ENCODE measurements at regions not wholly inside any gene's neighbourhood (a gene's known extent, or its start where the extent isn't known, plus 50 kb on each side); places are given as distances from the start of the nearest gene placed in this dataset.

DNA sequence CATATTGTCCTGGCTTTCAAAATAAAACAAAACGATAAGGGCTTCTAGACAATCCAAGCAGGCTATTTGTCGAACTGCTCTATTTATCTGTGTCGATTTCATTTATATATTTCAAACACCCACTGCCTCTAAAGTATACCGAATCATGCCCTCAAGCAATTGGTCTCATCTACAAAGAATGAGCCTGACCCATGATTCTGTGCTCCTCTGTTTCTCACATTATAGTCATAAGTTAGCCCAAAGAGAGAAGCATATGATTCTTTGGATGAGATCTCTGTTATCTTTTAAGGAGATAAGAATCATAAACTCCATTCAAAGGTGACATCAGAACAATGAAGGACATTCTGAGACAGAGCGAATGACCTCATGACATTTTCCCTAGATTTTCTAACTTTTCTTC is 191.1 kb downstream of the MAP2K6 start:
- H3K4me3 Mint-ChIP-seq = no peak overlapping the region
- H3K36me3 Mint-ChIP-seq = no peaks in the 10 kb centered on the region
- H3K9me3 Mint-ChIP-seq = no peaks in the 10 kb centered on the region
- peaks cover 10% of the 10 kb centered on the region for H3K4me1 Mint-ChIP-seq
- peaks cover 22% of the 10 kb centered on the region for H3K27me3 Mint-ChIP-seq
- no peak for ATAC-seq
- no peak overlapping the region for H3K27ac Mint-ChIP-seq

- Mint-ChIP-seq H3K4me3 (no peak overlapping the region), H3K9me3 (no peaks in the 10 kb centered on the region), H3K36me3 (no peaks in the 10 kb centered on the region), H3K4me1 (peaks cover 10% of the 10 kb centered on the region), H3K27ac (no peak overlapping the region), H3K27me3 (peaks cover 22% of the 10 kb centered on the region)
- no peak for ATAC-seq
These were observed 191.8 kb downstream of the MAP2K6 start for GRCh38 chr17:69606142-69606800.

- H3K9me3 Mint-ChIP-seq = no peaks in the 10 kb centered on the region
- H3K27ac Mint-ChIP-seq = peak overlapping the region; percentile 27
- H3K27me3 Mint-ChIP-seq = peaks cover 22% of the 10 kb centered on the region
- H3K36me3 Mint-ChIP-seq = no peaks in the 10 kb centered on the region
- no peak overlapping the region for H3K4me3 Mint-ChIP-seq
- peaks cover 10% of the 10 kb centered on the region for H3K4me1 Mint-ChIP-seq
- peak; percentile 61 for ATAC-seq
These were observed 192.8 kb downstream of the MAP2K6 start for GRCh38 chr17:69607162-69607834.

DNA sequence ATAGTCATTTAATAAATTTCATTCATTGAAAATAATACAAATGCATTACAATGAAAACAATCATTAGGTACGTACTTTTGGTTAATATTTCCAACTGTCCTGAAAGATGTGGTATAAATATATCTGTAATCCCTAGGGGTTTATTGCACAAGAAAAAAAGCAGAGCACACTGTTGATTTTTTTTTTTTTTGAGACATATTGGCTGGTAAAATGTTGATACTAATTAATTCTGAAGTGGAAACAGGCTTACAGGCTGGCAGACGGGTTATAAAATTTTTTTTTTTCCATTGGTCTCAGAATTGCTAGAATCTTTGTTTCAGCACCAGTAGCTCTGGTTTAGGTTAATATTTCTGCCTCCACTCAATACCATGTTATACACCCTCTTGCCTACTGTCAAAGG is 193.6 kb downstream of the MAP2K6 start:
- Mint-ChIP-seq H3K36me3 (no peaks in the 10 kb centered on the region), H3K27ac (no peak overlapping the region), H3K27me3 (peaks cover 22% of the 10 kb centered on the region), H3K4me3 (no peak overlapping the region), H3K4me1 (peaks cover 10% of the 10 kb centered on the region), H3K9me3 (no peaks in the 10 kb centered on the region)
- ATAC-seq = no peak

GRCh38 chr17:69608808-69609472 is 194.4 kb downstream of the MAP2K6 start:
- H3K27me3 Mint-ChIP-seq = peaks cover 22% of the 10 kb centered on the region
- H3K4me3 Mint-ChIP-seq = no peak overlapping the region
- no peak for ATAC-seq
- H3K27ac Mint-ChIP-seq = no peak overlapping the region
- no peaks in the 10 kb centered on the region for H3K36me3 Mint-ChIP-seq
- H3K9me3 Mint-ChIP-seq = no peaks in the 10 kb centered on the region
- H3K4me1 Mint-ChIP-seq = peaks cover 10% of the 10 kb centered on the region

DNA sequence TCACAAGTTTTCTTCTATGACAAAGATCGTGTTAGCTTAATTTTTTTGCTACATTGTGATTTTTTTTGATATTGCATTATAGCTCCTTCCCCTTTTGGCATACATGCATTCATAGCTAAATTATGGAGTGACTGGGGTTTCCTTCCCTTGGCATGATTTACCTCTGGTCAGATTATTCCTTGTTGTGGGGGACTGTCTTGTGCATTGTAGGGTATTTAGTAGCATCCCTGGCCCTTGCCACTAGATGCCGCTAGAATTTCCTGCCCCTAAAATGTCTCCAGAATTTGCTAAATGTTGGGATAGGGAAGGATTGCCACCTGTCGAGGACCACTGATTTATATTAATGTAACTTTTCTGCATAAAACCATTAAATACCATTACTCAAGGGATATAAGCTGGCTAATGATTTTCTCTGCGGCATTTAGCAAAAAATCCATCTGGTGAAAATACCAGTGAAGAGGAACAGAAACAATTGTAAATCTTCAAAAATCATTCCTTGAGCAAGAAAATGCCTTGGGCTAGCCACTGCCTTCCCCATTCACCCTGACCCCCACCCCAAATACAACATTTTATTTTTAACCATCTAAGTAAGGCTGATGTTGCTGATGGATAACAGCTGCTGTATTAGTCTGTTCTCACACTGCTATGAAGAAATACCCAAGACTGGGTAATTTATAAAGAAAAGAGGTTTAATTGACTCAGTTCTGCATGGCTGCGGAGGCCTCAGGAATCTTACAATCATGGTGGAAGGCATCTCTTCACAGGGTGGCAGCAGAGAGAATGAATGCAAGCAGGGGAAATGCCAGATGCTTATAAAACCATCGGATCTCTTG is 195.2 kb downstream of the MAP2K6 start:
- no peak for ATAC-seq
- Mint-ChIP-seq H3K27ac (no peak overlapping the region), H3K4me1 (peaks cover 10% of the 10 kb centered on the region)

GRCh38 chr17:69620363-69620762 is 205.9 kb downstream of the MAP2K6 start:
- Mint-ChIP-seq H3K27me3 (peaks cover 27% of the 10 kb centered on the region), H3K4me1 (no peaks in the 10 kb centered on the region), H3K27ac (no peak overlapping the region), H3K9me3 (peaks cover 6% of the 10 kb centered on the region), H3K4me3 (no peak overlapping the region), H3K36me3 (no peaks in the 10 kb centered on the region)
- no peak for ATAC-seq

More for the DNA sequence above, 195.2 kb downstream of the MAP2K6 start:
- H3K9me3 Mint-ChIP-seq = no peaks in the 10 kb centered on the region
- H3K36me3 Mint-ChIP-seq = no peaks in the 10 kb centered on the region
- H3K4me3 Mint-ChIP-seq = no peak overlapping the region
- peaks cover 22% of the 10 kb centered on the region for H3K27me3 Mint-ChIP-seq

GRCh38 chr17:69625474-69625873 is 211.0 kb downstream of the MAP2K6 start:
- ATAC-seq = no peak
- peaks cover 28% of the 10 kb centered on the region for H3K27me3 Mint-ChIP-seq
- H3K9me3 Mint-ChIP-seq = peaks cover 3% of the 10 kb centered on the region
- H3K4me3 Mint-ChIP-seq = no peak overlapping the region
- no peak overlapping the region for H3K27ac Mint-ChIP-seq
- H3K4me1 Mint-ChIP-seq = no peaks in the 10 kb centered on the region
- H3K36me3 Mint-ChIP-seq = no peaks in the 10 kb centered on the region

DNA sequence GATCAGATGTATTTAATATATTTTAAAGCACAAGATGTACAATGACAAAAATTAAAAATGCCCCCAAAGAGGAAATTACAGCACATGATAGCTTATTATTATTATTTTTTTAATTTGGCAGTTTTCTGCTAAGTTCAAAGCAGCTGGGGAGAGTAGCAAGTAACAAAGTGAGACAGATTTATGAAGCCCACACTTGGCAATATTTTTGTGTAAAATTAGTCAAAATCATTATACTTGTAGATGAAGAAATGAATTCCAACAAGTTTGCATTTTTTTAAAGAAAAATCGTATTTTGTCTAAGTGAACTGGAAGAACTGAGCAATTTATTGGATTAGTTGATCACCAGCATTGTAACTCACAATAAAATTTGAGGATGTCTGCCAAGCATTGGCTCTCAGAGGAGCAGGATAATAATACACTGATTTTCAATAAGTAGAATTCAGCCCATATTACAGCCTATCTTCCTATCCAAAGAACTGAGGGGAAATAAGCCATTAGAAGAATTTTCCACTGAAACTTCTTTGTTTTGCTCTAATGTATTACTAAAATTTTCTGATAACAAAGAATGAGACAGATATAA is 215.6 kb downstream of the MAP2K6 start:
- no peaks in the 10 kb centered on the region for H3K36me3 Mint-ChIP-seq
- H3K27ac Mint-ChIP-seq = no peak overlapping the region
- no peaks in the 10 kb centered on the region for H3K4me1 Mint-ChIP-seq
- no peak for ATAC-seq
- peaks cover 3% of the 10 kb centered on the region for H3K9me3 Mint-ChIP-seq
- no peak overlapping the region for H3K4me3 Mint-ChIP-seq
- H3K27me3 Mint-ChIP-seq = peaks cover 3% of the 10 kb centered on the region

- H3K27ac Mint-ChIP-seq = no peak overlapping the region
- ATAC-seq = no peak
- H3K9me3 Mint-ChIP-seq = peaks cover 3% of the 10 kb centered on the region
- no peak overlapping the region for H3K4me3 Mint-ChIP-seq
- no peaks in the 10 kb centered on the region for H3K4me1 Mint-ChIP-seq
- no peaks in the 10 kb centered on the region for H3K36me3 Mint-ChIP-seq
- no peaks in the 10 kb centered on the region for H3K27me3 Mint-ChIP-seq
These were observed 220.3 kb downstream of the MAP2K6 start for GRCh38 chr17:69634844-69635243.

- Mint-ChIP-seq H3K9me3 (no peaks in the 10 kb centered on the region), H3K36me3 (no peaks in the 10 kb centered on the region), H3K27me3 (no peaks in the 10 kb centered on the region), H3K27ac (no peak overlapping the region), H3K4me3 (no peak overlapping the region), H3K4me1 (no peaks in the 10 kb centered on the region)
- no peak for ATAC-seq
These were observed 223.1 kb downstream of the MAP2K6 start for GRCh38 chr17:69637446-69638156.

- Mint-ChIP-seq H3K27me3 (no peaks in the 10 kb centered on the region), H3K4me3 (no peak overlapping the region), H3K27ac (no peak overlapping the region), H3K36me3 (no peaks in the 10 kb centered on the region), H3K9me3 (no peaks in the 10 kb centered on the region), H3K4me1 (no peaks in the 10 kb centered on the region)
- no peak for ATAC-seq
These were observed 224.6 kb downstream of the MAP2K6 start for GRCh38 chr17:69639096-69639495.

DNA sequence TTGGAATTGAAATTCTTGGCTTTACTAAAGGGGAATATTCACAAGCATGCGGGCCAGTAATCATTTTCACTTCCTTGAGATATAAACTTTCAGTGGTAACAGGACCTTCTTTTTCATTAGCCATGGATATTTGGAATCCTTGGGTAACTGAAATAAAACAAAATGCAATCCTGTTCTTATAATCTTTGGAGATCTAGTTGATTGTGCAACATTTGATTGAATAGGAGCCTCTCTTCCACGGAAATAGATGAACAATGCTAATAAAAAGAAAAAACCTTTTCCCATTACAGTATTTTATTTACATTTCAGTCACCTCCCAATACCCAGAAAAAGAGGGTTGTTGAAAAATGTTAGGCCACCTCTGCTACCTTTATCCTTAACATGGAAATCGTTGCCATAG is 225.6 kb downstream of the MAP2K6 start:
- no peaks in the 10 kb centered on the region for H3K9me3 Mint-ChIP-seq
- no peak overlapping the region for H3K4me3 Mint-ChIP-seq
- no peaks in the 10 kb centered on the region for H3K4me1 Mint-ChIP-seq
- no peaks in the 10 kb centered on the region for H3K27me3 Mint-ChIP-seq
- no peak for ATAC-seq
- no peak overlapping the region for H3K27ac Mint-ChIP-seq
- no peaks in the 10 kb centered on the region for H3K36me3 Mint-ChIP-seq

DNA sequence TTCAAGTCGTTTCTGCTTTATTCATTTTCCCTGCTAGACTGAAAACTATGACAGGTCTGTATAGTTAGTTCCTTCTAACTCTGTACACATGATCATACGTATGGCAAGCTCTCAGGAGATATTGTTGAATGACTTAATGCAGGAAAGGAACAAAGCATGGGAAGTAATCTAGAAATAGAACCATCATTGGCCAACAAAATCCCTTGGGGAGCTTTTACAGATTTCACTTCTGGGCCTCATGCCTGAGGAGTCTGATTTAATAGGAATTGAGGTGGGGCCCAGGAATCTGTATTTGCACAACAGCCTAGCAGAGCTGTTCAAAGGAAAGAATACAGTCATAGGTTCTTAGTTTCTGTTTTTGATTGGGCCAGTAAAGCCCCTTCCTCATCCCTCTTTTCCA is 229.2 kb downstream of the MAP2K6 start:
- Mint-ChIP-seq H3K9me3 (no peaks in the 10 kb centered on the region), H3K4me3 (no peak overlapping the region)

More for the DNA sequence above, 229.2 kb downstream of the MAP2K6 start:
- ATAC-seq = no peak
- Mint-ChIP-seq H3K36me3 (no peaks in the 10 kb centered on the region), H3K27ac (no peak overlapping the region), H3K4me1 (no peaks in the 10 kb centered on the region), H3K27me3 (no peaks in the 10 kb centered on the region)
